ENCODE measurements at regions not wholly inside any gene's neighbourhood (a gene's known extent, or its start where the extent isn't known, plus 50 kb on each side); places are given as distances from the start of the nearest gene placed in this dataset.
"Not testable (repeated sequence)": the region's sequence is repeated elsewhere in the genome, so short reads cannot be mapped to it uniquely, and the experiment has no call there.

DNA sequence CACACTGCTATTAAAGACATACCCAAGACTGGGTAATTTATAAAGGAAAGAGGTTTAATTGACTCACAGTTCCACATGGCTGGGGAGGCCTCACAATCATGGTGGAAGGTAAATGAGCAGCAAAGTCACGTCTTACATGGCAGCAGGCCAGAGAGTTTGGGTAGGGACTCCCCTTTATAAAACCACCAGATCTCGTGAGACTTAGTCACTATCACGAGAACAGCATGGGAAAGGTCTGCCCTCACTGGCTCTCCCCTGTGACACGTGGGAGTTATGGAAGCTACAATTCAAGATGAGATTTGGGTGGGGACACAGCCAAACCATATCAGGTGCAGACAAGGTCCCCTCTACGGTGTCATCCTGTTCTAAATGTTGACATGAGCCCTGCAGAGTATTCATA is 332.5 kb downstream of the QKI start:
- not testable (repeated sequence) for DNase-seq

DNA sequence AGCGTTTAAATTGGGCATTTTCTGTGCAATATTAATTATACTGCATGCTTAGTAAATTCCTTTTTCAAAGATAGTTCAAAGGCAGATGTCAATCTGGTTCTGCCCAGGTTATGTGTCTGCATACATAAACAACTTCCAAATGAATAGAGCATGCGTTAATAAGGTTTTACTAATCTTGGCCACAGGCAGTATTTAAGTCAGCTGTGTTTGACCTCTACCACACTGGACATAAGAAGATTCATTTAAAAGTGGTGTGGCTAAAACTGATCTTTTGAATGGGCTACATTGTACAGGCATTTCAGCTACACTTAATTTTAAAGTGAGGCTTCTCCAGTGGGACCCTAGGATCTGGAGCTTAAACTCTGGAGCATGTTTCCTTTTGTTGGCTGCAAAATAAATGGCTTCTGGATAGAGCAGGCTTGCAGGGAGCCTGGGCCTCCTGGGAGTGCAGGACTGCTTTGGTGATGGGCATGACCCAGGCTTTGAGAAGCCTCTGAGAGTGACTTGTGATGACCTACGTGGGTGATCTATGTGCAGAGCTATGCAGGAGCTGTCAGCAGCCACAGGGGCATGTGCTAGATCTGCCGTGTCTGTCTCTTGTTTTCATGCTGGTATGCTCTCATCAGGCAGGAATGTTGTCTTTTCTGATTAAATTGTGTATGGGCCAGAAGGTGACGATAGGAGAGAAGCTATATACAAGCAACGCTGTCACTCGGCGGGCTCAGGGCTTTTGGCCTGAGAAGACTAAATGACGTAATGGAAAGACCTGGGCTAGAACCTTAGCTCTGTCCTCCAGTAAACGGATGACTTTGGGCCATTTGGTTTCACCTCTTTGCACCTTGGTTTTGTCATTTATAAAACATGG is 331.2 kb downstream of the QKI start:
- no peak for DNase-seq

DNA sequence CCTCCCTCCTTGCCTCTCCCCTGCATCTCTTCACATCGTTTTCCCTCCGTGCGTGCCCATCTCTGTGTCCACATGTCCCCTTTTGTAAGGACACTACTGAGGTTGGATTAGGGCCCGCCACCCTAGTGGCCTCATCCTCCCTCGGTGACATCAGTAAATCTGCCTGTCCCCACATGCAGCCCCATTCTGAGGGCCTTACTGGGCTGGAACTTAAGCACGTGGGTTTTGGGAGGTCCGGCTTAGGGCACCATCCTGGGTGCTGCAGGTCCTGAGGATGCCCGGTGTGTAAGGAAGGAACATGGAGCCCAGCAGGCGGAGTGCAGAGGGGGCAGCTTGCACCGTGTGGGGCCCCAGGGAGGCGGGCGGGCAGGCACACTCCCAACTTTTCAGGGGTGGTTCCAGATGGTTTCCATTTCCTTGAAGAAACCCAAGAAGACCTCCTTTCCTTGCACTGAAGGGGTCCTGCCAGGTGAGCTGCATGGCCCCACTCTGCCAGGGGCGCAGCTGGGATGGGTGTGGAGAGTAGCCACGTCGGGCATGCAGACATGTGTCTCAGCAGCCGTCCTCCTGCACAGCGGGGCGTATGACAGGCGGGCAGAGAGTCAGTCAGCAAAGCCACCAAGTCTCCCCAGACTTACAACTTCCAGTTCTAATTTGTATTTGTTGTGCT is 329.9 kb downstream of the QKI start:
- no peak for DNase-seq

DNA sequence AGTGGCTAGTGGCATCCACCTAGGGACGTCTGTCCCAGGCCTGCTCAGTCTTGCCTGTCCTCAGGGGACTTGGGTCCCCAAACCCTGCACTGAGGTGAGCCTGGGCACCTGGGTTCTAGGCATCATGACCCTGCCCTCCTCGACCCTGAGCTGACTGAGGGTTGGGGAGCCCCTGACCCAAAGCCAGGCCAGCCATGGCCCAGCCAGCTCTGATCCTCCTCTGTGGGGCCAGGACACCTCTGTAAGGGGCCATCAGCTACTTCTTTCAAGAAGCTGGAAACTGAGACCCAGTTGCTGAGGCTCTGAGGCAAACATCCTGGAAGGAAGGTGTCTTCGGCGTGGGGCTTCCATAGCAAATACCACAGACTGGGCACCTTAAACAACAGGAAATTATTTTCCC is 329.3 kb downstream of the QKI start:
- no peak for DNase-seq

DNA sequence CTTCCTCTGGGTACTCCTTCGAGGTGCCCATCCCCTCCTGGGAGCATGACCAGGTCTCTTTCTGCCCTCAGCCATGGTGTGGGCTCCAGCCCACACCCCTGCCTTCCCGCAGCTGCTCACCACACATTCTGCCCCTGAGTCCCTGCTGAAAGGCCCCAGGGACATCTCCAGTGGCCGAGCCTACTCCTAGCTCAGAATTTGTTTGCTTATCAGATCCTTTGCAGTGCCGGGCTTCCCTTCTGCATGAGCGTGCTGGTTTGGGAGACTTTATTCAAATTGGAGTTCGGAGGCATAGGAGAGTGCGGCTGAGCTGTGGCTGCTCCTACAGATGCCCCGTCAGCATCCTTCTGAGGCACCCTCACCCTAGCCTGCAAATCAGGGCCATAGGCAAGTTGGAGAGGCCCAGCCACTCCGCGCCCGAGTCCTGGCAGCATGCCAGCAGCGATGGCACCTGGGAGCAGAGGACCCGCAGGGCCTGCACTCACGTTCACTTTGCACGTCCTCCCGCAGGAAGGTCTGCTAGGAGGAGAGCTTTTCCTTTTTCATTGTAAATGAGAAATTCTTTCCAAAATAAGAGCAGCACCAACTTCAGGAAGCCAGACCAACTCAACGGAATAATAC is 327.3 kb downstream of the QKI start:
- DNase-seq: no peak

DNA sequence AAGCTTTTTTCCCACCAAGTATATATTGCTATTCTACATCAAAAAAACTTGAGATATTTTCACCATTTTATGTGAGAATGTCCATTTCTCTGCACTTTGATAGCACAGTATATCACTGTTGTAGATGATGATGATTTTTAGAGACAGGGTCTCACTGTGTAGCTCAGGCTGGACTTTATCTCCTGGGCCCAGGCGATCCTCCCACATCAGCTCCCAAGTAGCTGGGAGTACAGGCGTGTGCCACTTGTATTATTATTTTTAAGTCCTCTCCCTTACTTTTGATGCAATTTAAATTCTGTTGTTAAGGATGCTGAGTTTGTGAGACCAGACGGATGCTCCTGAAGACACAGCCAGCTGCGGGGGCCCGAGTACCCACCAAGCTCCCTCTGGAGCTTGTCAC is 326.8 kb downstream of the QKI start:
- DNase-seq: no peak

DNA sequence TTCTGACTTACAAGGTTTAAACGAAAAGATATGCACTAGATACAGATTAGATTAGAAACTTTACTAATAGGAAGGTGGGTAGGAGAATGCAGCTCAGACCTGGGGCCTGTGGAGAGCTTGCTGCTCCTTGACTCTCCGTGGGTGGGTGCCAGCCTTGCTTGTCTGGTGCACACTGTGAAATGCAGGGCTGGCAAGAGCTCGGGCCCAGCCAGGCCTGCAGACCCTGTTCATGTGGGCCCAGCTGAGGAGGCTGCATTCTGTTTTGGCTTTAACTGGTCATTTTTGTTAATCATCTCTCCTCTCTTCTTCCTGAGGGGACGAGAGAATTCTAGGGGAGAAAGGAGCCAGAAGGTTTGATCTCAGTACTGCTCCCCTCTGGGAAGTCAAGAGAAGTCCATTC is 325.4 kb downstream of the QKI start:
- DNase-seq: no peak

DNA sequence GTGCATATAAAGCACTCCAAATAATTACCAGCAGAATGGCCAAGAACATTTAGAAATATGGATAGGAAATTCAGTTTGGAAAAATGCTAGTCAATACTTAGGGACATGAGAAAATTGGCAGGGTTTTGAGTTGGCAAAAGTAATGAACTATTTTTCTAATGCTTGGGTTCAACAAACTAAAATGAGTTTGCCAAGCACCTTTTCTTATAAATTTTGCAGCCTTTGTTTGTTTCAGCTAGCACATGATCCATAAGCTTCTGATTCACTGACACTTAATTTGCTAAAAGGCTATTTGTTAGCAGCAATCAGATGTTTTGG is 324.8 kb downstream of the QKI start:
- DNase-seq: no peak

DNA sequence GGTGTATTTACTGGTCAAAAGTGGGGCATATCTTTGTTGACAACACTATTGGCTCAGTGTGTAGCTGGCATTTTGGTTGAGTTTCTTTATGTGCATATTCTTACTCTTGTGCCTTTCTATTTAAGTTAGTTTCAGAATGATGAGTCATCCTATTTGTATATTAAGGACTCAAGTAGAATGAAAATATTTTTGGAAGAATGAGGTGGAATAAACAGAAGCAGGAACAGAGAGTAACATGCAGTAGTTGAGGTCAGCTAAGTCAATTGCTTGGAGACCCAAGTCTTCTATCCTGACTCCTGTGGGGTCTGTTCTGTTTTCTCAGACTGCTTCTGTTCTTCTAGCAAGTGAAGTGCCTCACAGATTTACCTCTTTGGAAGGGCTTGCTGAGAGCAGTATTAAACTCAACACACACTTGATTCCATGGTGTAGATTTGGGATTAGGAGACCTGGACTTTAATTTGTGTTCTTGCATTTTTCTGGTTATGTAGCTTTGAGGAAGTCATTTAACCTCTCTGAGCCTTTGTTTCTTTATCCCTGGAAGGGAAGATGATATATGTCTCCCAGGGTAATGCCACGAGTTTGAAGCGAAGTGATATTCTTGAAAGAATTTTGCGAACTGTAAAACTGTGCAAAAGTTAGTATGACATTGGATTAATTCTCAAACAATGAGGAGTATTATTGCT is 324.3 kb downstream of the QKI start:
- no peak for DNase-seq

DNA sequence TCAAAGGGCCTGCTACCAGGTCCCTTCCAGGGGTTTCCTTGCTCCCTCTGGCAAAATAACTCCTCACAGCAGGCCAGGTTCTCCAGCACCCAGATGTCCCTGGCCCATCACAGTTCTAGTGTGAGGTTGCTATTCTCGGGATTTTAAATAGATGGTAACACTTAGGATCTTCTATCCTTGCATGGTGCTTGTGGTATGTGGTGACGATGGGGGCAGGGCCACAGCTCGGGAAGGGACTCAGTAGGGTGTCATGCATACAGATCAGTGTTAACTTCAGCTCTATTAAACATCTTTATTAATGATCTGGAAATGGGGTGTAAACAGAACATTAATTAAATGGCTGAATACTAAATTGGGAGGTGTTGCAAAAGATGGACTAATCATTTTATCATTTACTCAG is 323.8 kb downstream of the QKI start:
- no peak for DNase-seq

DNA sequence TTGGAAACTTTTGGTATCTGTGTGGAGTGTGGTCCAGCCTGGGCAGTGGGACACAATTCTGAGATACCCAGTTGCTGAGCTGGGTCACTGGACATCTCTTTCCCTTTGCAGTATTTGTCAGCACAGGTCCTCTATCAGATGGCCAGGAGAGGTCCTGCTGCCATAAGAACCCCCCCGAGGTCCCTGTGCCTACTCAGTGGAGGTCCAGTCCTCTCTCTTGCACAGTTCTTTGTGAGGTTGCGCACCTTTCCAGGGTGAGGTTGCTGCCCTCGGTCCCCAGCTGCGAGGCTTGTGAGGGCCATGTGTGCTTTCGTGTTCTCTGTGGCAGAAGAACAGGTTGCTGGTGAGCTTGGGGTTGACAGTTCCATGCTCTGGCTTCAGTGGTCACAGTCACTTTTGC is 320.6 kb downstream of the QKI start:
- DNase-seq: no peak

DNA sequence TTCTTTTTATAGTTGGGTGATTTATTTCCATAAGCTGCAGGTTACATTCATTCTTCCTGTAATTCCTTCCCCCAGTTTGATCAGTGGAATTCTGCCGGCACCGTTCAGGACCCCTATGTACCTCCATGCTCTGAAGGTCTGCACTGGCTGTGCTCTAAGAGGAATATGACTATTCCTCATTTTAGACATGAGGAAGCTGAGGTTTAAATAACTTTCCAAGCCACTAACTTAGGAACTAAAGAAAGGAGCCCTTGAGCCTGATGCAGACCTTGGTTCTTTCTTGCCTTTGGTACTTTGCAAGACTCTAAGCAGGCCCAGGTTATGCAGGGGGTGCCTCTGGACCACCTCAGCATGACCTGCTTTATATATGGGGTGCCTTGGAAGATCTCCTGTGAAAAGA is 318.5 kb downstream of the QKI start:
- DNase-seq: no peak

DNA sequence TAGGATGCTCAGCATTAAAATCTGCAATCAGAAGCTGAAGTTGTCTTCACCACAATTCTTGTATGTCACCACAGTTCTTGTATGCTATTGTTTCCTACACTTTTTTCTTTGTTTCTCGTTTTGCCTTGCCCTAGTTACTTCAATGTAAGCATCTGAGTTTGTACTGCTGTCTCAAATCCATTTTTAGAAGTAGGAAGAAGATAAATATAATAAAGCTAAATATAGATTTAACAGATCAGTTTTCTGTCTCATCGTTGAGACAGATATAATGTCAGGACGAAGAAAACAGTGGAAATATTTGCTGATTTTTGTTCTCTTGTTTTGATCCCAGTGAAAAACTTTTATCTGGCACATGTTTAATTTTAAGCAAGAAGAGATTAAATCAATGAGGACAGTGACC is 318.0 kb downstream of the QKI start:
- no peak for DNase-seq

DNA sequence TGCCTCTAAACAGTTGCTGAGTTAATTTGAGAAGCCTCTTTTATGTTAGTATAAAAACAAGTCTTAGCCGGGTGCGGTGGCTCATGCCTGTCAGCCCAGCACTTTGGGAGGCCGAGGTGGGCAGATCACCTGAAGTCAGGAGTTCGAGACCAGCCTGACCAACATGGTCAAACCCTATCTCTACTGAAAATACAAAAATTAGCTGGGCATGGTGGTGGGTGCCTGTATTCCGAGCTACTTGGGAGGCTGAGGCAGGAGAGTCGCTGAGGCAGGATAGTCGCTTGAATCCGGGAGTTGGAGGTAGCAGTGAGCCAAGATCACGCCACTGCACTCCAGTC is 317.5 kb downstream of the QKI start:
- not testable (repeated sequence) for DNase-seq

DNA sequence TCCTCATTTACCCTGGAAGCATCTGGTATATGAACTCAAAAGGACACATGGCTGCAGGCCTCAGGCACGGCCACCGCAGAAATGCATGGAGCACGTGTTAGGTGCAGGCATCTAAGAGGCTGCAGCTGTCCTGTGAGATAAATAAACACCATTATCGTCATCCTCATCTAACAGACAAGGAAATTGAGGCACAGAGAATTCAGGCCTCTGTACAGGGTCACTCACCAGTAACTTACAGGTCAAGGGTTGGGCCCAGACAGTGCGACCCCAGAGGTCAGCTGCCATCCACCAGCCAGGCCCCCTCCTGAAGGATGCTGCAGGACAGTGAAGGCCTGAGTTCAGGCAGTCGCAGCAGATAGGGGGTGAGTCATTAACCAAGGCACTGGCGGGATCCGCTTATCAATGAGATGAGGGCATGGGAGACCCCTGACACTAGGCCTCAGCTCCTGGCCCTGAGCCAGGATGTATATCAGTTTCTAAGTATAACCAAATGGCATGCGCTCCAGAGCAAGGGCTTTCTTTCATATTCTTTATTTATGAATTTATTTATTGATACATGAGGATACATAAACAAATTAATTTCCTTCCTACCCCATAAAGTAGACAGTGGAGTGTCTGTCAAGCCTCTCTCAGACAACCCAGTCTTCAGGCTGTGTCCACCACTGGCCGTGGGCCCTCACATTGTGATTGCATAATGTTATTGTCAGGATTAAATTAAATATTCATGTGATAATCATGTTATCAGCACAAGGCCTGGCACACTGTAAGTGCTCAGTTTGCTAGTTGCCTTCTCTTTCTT is 316.9 kb downstream of the QKI start:
- DNase-seq: no peak

DNA sequence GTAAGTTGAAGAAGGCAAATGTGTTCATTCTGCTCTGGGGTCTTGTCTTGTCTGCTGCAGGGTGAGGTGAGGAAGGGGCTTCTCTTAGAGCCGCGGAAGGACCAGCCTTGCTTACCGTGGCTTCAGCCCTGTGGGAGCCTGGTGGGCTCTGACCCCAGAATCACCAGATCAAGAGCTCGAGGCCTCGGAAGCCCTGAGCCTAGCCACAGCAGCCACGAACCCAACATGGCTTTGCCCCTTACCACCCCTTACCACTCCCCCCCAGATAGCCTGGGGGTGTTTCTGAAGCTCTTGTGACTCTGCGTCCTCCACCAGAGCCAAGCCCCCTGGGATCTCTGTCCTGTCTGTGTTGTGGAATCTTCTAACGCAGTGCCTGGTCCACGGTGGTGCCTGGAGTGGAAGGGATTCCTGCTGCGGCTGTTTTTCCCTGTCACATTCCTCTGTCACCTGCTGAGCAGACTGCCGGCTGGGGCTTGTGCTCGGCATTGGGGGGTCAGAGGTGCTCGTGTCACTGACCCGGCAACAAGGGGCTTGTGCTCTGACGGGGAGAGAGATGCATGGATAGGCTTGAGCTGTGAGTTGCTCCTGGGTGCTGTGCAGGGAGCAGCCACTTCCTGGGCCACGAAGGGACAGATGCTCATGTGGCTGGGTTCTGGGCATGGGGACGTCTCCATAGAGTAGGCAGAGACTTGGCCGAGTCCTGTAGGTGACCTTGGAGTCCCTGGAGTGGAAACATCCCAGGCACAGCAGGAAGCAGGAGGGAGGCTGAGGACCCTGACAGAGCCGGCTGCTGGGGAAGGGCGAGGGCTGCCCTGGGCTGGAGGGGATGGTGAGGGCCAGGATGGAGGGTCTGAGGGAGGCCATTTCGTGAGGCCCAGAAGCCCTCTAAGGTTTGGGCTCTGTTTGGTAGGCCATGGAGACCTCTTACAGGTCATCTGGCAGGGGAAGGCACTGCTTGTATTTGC is 316.0 kb downstream of the QKI start:
- no peak for DNase-seq

DNA sequence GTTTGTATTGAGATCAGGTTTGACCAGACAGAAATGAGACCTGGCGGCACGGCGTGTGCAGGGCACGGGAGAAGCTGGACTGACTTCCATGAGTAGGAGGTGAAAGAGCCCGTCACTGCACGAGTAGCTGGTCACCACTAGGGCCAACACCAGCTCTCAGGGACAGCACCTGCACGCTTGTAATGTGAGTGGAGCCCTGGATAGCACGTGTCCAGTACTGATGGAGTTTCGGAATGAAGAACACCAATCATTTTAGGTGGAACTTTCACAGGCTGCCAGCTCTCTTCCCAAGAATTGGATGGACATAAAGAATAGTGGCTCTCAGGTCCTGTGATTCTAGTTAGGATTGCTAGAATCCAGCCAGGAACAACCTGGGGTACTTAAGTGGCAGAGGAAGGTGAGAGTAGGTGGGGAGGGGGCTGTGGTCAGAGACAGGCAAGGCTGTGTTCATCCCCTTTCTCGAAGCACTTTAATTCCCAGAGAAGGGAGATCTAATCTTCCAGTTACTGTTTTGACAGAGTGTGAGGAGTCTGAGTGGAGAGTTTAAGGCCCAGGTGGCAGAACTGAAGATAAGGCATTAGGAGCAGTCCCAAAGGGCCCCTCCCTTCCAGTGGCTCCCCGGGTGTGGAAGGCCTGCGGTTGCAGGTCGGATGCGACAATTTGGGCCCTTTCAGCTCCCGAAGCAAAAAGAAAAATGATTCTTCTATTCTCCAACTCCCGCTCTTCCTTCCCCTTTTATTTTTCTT is 314.8 kb downstream of the QKI start:
- no peak for DNase-seq

DNA sequence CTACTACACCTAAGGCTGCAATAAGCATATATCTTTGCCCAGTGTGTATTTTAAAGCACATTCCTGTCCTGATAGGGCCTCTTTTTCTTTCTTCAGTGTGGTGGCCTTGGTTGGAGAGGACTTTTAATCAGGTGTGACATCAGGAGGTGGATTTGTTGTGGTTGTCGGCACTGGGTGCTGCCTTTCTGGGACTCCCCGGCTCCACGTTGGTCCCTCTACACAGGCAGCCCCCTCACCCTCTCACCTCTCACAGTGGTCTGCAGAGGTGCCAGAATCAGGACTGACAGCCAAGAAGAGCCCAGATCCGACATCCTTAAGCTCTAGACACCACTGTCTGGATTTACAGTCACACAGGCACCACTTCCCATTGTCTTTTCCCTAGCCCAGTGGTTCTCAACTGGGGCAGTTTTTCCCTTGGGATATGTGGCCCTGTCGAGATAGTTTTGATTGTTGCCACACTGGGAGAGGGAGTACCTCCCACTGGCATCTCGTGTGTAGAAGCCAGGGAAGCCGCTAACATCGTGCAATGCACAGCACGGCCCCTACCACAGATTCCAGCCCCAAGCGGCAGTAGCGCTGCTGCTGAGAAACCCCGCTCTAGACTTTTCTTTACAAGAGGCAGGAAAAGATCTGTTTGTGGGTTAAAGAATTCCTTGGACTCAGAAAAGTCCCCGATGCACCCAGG is 314.1 kb downstream of the QKI start:
- DNase-seq: no peak

DNA sequence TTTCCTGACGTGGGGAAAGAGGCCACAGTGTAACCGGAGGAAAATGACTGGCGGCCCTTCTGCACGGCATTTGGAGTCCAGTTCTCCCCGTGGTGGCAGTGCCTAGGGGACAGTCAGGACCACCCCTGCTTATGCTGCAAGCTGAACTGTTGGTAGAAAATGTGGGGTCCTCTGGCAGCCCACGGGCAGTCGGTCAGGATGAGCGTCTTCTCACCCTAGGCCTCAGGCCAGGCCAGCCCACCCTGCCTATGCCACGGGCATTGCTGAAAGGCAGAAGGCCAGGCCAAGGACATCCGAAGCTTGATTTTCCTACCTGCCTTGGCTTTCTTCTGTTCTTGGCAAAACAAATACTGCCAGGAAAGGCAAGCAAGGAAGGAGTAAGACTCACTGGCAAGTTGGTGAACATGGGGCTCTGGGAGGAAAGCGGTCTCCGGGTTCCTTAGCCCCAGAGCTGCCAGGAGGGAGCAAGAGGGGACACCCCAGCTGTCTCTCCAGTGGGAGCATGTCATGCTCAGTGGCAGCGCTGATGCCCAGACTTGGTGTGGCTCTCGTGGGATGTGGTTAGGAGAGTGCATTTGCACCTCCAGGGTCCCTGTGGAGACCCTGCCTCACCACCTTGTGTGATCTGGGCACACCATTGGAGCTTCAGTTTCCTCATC is 311.6 kb downstream of the QKI start:
- DNase-seq: no peak

All from central memory CD4-positive, alpha-beta T cell (primary cell).